ENCODE measurements at regions not wholly inside any gene's neighbourhood (a gene's known extent, or its start where the extent isn't known, plus 50 kb on each side); places are given as distances from the start of the nearest gene placed in this dataset.

GRCh38 chr4:110424144-110424543 is 51.8 kb upstream of the ENPEP start:
- TF ChIP-seq POLR2A (IDR thresholded peaks at IDR 0.05) (no peak), POLR2AphosphoS5 (IDR thresholded peaks at IDR 0.05) (no peak), CTCF (IDR thresholded peaks at IDR 0.05) (no peak)
- Histone ChIP-seq H3K4me3 (no peak overlapping the region), H3K4me1 (no peaks in the 10 kb centered on the region), H3K9me3 (no peaks in the 10 kb centered on the region), H3K27me3 (no peaks in the 10 kb centered on the region), H3K27ac (no peak overlapping the region), H3K36me3 (no peaks in the 10 kb centered on the region)
- no peak for DNase-seq (ENCODE audit: low spot score in 2 of 2)
- intact Hi-C loops (cut with DNase I; ENCODE audit: low total_unique reads), result no loop called here

- H3K4me3 ChIP-seq, result no peak overlapping the region
- no peaks in the 10 kb centered on the region for H3K4me1 ChIP-seq
- no peak overlapping the region for H3K27ac ChIP-seq
- no peak for DNase-seq (ENCODE audit: low spot score in 2 of 2)
- H3K36me3 ChIP-seq, result no peaks in the 10 kb centered on the region
- no peaks in the 10 kb centered on the region for H3K9me3 ChIP-seq
- TF ChIP-seq POLR2A (IDR thresholded peaks at IDR 0.05) (no peak), POLR2AphosphoS5 (IDR thresholded peaks at IDR 0.05) (no peak), CTCF (IDR thresholded peaks at IDR 0.05) (no peak)
- intact Hi-C loops (cut with DNase I; ENCODE audit: low total_unique reads), result no loop called here
- no peaks in the 10 kb centered on the region for H3K27me3 ChIP-seq
Observed at GRCh38 chr4:110418641-110419040, 57.3 kb upstream of the ENPEP start.

- intact Hi-C loops (cut with DNase I; ENCODE audit: low total_unique reads), result no loop called here
- H3K36me3 ChIP-seq, result no peaks in the 10 kb centered on the region
- no peaks in the 10 kb centered on the region for H3K4me1 ChIP-seq
- DNase-seq (ENCODE audit: low spot score in 2 of 2), result no peak
- no peak overlapping the region for H3K4me3 ChIP-seq
- H3K27me3 ChIP-seq, result no peaks in the 10 kb centered on the region
- H3K9me3 ChIP-seq, result no peaks in the 10 kb centered on the region
- no peak overlapping the region for H3K27ac ChIP-seq
- no peak for TF ChIP-seq POLR2A (IDR thresholded peaks at IDR 0.05)
- TF ChIP-seq CTCF (IDR thresholded peaks at IDR 0.05), result no peak
- TF ChIP-seq POLR2AphosphoS5 (IDR thresholded peaks at IDR 0.05), result no peak
Observed at GRCh38 chr4:110417136-110417535, 58.8 kb upstream of the ENPEP start.

GRCh38 chr4:110415478-110415877 is 60.5 kb upstream of the ENPEP start:
- no peak for DNase-seq (ENCODE audit: low spot score in 2 of 2)
- H3K9me3 ChIP-seq, result no peaks in the 10 kb centered on the region
- intact Hi-C loops (cut with DNase I; ENCODE audit: low total_unique reads), result no loop called here

GRCh38 chr4:110415041-110415440 is 60.9 kb upstream of the ENPEP start:
- no peak for DNase-seq (ENCODE audit: low spot score in 2 of 2)
- intact Hi-C loops (cut with DNase I; ENCODE audit: low total_unique reads), result no loop called here
- no peaks in the 10 kb centered on the region for H3K36me3 ChIP-seq
- no peaks in the 10 kb centered on the region for H3K27me3 ChIP-seq
- H3K9me3 ChIP-seq, result no peaks in the 10 kb centered on the region
- no peak overlapping the region for H3K27ac ChIP-seq
- H3K4me1 ChIP-seq, result no peaks in the 10 kb centered on the region
- TF ChIP-seq POLR2AphosphoS5 (IDR thresholded peaks at IDR 0.05) (no peak), CTCF (IDR thresholded peaks at IDR 0.05) (no peak), POLR2A (IDR thresholded peaks at IDR 0.05) (no peak)
- no peak overlapping the region for H3K4me3 ChIP-seq

More at GRCh38 chr4:110415478-110415877, 60.5 kb upstream of the ENPEP start:
- Histone ChIP-seq H3K27ac (no peak overlapping the region), H3K36me3 (no peaks in the 10 kb centered on the region), H3K4me3 (no peak overlapping the region), H3K27me3 (no peaks in the 10 kb centered on the region), H3K4me1 (no peaks in the 10 kb centered on the region)
- TF ChIP-seq CTCF (IDR thresholded peaks at IDR 0.05) (no peak), POLR2A (IDR thresholded peaks at IDR 0.05) (no peak), POLR2AphosphoS5 (IDR thresholded peaks at IDR 0.05) (no peak)
